Endothelial cell of umbilical vein (primary cell): ENCODE measurements at regions not wholly inside any gene's neighbourhood (a gene's known extent, or its start where the extent isn't known, plus 50 kb on each side); places are given as distances from the start of the nearest gene placed in this dataset.

ENCODE experiments used
- CTCF ChIP-seq, 2 donors: IDR thresholded peaks; 1 replicate in 1 of 2; 2 replicates in 1 of 2; pipeline ENCODE4 v1.5.1; 2011; ENCODE audit warnings: low read length in 2 of 2, mild to moderate bottlenecking in 2 of 2, moderate library complexity in 2 of 2, control low read depth in 1 of 2, inconsistent platforms in 1 of 2, low read depth in 1 of 2; ENCODE audit not compliant: insufficient read depth in 1 of 2; ENCODE audit errors: extremely low read depth in 1 of 2
- MYC ChIP-seq: IDR thresholded peaks from one replicate; pipeline ENCODE4 v1.6.1; 2011; ENCODE audit warnings: mild to moderate bottlenecking, low read depth, low read length
- POLR2A ChIP-seq: IDR thresholded peaks from 2 replicates; pipeline ENCODE4 v1.6.1; 2012; ENCODE audit warnings: low read depth, mild to moderate bottlenecking, control low read depth, low read length
- POLR2AphosphoS5 ChIP-seq: IDR thresholded peaks from 2 replicates; pipeline ENCODE4 v1.6.1; 2012; ENCODE audit warnings: low read depth, mild to moderate bottlenecking, control low read depth, low read length, moderate library complexity; ENCODE audit not compliant: insufficient read depth

- TF ChIP-seq CTCF (IDR thresholded peaks at IDR 0.05; ENCODE audit: extremely low read depth in 1 of 2, insufficient read depth in 1 of 2, low read depth in 1 of 2, low read length in 2 of 2) (no peak), POLR2AphosphoS5 (no peak), MYC (no peak), POLR2A (no peak)
Observed at GRCh38 chr4:27087306-27088045, 226.8 kb downstream of the STIM2 start.
